ENCODE measurements at regions not wholly inside any gene's neighbourhood (a gene's known extent, or its start where the extent isn't known, plus 50 kb on each side); places are given as distances from the start of the nearest gene placed in this dataset.
A peak's percentile ranks its signal among the peaks of the same experiment; 100 is the strongest.
"Not testable (repeated sequence)": the region's sequence is repeated elsewhere in the genome, so short reads cannot be mapped to it uniquely, and the experiment has no call there.

DNA sequence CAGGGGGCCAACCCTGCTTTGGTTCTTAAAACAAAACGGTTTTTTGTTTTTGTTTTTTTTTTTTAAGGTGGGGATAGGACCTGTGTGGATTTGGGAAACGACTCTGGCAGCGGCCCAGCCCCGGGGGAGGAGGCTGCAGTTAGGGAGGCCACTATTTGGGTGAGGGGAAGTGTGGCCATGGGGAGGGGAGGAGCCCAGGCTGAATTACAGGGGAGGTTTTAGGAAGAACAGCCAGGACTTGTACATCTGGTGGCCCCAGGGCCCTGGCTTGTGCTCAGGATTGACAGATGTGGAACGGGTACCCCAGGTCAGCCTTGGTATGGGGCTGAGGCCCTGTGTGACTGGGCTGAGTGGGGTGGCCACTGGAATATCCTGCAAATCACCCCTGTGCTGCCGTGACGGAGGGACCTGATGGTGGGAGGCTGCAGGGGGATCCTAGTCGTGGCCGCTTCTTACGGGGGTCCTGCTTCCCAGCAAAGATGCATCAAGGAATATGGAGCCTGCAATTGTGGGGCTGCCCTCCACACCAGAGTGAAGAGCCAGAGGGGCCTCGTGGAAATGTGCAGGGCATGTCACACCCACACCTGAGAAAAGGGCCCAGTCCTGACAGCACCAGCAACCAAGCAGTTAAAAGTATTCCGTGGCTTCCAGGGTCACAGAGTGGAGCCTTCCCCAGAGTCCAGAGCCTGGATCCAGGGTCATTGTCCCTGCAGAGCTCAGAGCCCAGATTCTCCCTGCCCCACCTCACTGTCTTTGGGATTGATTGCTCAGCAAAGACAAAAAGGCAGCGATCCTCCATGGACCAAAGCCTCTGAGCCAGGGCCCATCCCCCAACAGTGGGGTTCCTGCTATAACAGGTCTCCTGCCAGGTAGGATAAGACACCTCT lies 55.2 kb upstream of the WNT7B start:
- Mint-ChIP-seq H3K4me3 (no peak overlapping the region), H3K27ac (no peak overlapping the region), H3K9me3 (no peaks in the 10 kb centered on the region), H3K27me3 (peaks cover 7% of the 10 kb centered on the region), H3K36me3 (ENCODE audit: low read depth) (no peaks in the 10 kb centered on the region), H3K4me1 (ENCODE audit: low read depth) (peaks cover 16% of the 10 kb centered on the region)
- TF ChIP-seq, protein P1, sequence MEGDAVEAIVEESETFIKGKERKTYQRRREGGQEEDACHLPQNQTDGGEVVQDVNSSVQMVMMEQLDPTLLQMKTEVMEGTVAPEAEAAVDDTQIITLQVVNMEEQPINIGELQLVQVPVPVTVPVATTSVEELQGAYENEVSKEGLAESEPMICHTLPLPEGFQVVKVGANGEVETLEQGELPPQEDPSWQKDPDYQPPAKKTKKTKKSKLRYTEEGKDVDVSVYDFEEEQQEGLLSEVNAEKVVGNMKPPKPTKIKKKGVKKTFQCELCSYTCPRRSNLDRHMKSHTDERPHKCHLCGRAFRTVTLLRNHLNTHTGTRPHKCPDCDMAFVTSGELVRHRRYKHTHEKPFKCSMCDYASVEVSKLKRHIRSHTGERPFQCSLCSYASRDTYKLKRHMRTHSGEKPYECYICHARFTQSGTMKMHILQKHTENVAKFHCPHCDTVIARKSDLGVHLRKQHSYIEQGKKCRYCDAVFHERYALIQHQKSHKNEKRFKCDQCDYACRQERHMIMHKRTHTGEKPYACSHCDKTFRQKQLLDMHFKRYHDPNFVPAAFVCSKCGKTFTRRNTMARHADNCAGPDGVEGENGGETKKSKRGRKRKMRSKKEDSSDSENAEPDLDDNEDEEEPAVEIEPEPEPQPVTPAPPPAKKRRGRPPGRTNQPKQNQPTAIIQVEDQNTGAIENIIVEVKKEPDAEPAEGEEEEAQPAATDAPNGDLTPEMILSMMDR (IDR thresholded peaks at IDR 0.05): no peak
- intact Hi-C loops (cut with micrococcal nuclease): no loop called here
- POLR2A ChIA-PET: no interaction called here
- DNase-seq (no peak), ATAC-seq (no peak)
- CTCF ChIA-PET: interaction anchor here (1.8 to 5.5 kb wide), 3 partner anchors 19 to 26 kb away, joined by 5 to 73 read pairs (median 7); no protein-coding TSS in a partner anchor

DNA sequence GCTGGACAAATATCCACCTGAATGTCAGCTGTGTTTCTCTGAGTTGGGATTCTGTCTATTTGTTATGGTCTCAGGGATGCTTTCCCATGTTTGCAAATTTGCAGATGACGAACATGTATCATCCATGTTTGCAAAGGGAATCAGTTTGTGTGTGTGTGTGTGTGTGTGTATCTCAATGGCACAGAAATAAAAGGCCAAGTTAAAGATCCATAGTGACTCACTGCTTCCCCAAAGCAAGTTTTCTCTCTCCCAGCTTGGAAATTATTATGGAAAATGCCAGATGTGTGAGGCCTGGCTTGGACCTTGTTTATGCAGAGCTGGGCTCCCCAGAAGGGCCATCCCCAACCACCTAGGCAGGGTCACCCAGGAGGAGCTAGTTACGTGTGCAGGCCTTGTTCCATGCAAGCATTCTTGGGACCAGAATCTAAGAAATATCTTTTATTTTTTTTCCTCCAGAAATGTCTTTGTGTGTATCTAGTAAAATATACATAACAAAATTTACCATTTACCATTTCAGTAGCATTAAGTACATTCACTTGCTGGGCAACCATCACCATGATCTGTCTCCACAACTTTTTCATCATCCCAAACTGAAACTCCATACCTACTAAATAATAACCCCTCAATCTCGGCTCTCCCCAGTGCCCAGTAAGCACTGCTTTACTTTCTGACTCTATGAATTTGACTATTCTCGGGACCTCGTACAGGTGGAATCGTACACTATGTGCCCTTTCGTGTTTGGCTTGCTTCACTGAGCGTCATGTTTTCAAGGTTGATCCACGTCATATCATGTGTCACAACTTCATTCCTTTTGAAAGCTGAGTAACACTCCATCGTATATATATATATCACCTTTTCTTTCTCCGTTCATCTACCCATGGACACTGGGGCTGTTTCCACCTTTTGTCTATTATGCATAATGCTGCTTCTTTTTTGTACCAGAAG lies 56.6 kb upstream of the WNT7B start:
- no peak for ATAC-seq
- Mint-ChIP-seq H3K27ac (no peak overlapping the region), H3K4me3 (no peak overlapping the region), H3K9me3 (no peaks in the 10 kb centered on the region), H3K4me1 (ENCODE audit: low read depth) (peaks cover 16% of the 10 kb centered on the region), H3K36me3 (ENCODE audit: low read depth) (no peaks in the 10 kb centered on the region), H3K27me3 (no peaks in the 10 kb centered on the region)
- intact Hi-C loops (cut with micrococcal nuclease): no loop called here
- DNase-seq: no peak
- CTCF ChIA-PET: interaction anchor here (1.2 to 5.5 kb wide), 4 partner anchors 20 to 39 kb away, joined by 3 to 73 read pairs (median 5); no protein-coding TSS in a partner anchor
- TF ChIP-seq, protein P1 (IDR thresholded peaks at IDR 0.05): no peak
- POLR2A ChIA-PET: interaction anchor here (0.9 to 1.9 kb wide), 2 partner anchors 37 to 45 kb away, joined by 3 to 8 read pairs; no protein-coding TSS in a partner anchor

DNA sequence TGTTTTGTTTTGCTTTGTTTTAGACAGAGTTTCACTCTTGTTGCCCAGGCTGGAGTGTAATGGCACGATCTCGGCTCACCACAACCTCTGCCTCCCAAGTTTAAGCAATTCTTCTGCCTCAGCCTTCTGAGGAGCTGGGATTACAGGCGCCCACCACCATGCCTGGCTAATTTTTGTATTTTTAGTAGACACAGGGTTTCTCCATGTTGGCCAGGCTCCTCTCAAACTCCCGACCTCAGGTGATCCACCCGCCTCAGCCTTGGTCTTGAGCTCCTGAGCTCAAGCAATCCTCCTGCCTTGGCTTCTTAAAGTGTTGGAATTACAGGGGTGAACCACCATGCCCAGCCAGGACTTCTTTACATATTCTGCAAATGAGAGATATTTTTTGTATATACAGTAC lies 57.5 kb upstream of the WNT7B start:
- H3K4me3 Mint-ChIP-seq: peak overlapping the region; percentile 76
- intact Hi-C loops (cut with micrococcal nuclease): not testable (repeated sequence)

DNA sequence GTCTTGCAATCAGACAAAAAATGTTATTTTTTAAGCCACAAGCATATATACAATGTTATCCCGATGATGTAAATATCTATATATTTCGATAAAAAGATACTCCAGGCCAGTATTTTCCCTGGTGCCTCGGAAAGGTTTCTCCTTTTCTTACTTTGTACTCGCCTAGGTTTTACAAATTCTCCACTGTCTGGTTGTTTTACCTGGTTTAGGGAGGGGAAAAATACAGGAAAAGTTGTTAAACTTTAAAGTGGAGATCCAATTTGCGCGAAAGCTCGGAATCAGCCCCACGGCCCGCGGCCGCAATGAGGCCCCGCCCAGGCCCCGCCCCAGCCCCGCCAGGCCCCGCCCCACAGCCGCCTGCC lies 58.4 kb upstream of the WNT7B start:
- Mint-ChIP-seq H3K27ac (peak overlapping the region; percentile 82), H3K27me3 (no peaks in the 10 kb centered on the region), H3K4me3 (peak overlapping the region; percentile 76), H3K36me3 (ENCODE audit: low read depth) (no peaks in the 10 kb centered on the region), H3K9me3 (no peaks in the 10 kb centered on the region), H3K4me1 (ENCODE audit: low read depth) (peaks cover 16% of the 10 kb centered on the region)
- TF ChIP-seq, protein P1 (IDR thresholded peaks at IDR 0.05): no peak
- intact Hi-C loops (cut with micrococcal nuclease): no loop called here
- DNase-seq (no peak), ATAC-seq (no peak)
- CTCF ChIA-PET: interaction anchor here (1.0 to 5.5 kb wide), 6 partner anchors 17 to 87 kb away, joined by 3 to 73 read pairs (median 8); no protein-coding TSS in a partner anchor
- POLR2A ChIA-PET: interaction anchor here (0.6 to 3.4 kb wide), 4 partner anchors 18 to 27 kb away, joined by 4 to 31 read pairs (median 8); no protein-coding TSS in a partner anchor

More for the DNA sequence above, 57.5 kb upstream of the WNT7B start:
- H3K4me1 Mint-ChIP-seq (ENCODE audit: low read depth): peaks cover 16% of the 10 kb centered on the region
- not testable (repeated sequence) for H3K27ac Mint-ChIP-seq; H3K27me3 Mint-ChIP-seq; DNase-seq; ATAC-seq; H3K36me3 Mint-ChIP-seq (ENCODE audit: low read depth); H3K9me3 Mint-ChIP-seq
- POLR2A ChIA-PET: interaction anchor here (0.9 to 1.9 kb wide), 2 partner anchors 36 to 44 kb away, joined by 3 to 8 read pairs; no protein-coding TSS in a partner anchor
- CTCF ChIA-PET: interaction anchor here (1.0 to 5.5 kb wide), 6 partner anchors 16 to 88 kb away, joined by 3 to 73 read pairs (median 4); no protein-coding TSS in a partner anchor
